Esophagus muscularis mucosa (tissue), 4 donors: ENCODE measurements at regions not wholly inside any gene's neighbourhood (a gene's known extent, or its start where the extent isn't known, plus 50 kb on each side); places are given as distances from the start of the nearest gene placed in this dataset.

ENCODE experiments used
- DNase-seq: peaks from one replicate; pipeline ENCODE4 v3.0.0-alpha.2; 2017; ENCODE audit errors: extremely low spot score
- H3K27ac ChIP-seq, 4 donors: fragments of 200-600 bp; sonication (generic); replicated peaks in 1 of 4; 1 replicate in 3 of 4; 2 replicates in 1 of 4; pipeline ENCODE4 v1.5.1; 2016 to 2019; ENCODE audit warnings: mild to moderate bottlenecking in 1 of 4
- H3K27me3 ChIP-seq, 4 donors: fragments of 200-600 bp; sonication (generic); one replicate each; pipeline versions ENCODE4 v1.5.1 to v1.6.0; 2016 to 2019
- H3K36me3 ChIP-seq, 4 donors: fragments of 200-600 bp; sonication (generic); one replicate each; pipeline ENCODE4 v1.5.1; 2016 to 2019
- H3K4me1 ChIP-seq, 4 donors: fragments of 200-600 bp; sonication (generic); one replicate each; pipeline ENCODE4 v1.5.1; 2016 to 2019
- H3K4me3 ChIP-seq, 4 donors: fragments of 200-600 bp; sonication (generic); 1 replicate in 2 of 4; 2 replicates in 2 of 4; pipeline ENCODE4 v1.5.1; 2016 to 2019; ENCODE audit warnings: mild to moderate bottlenecking in 4 of 4, moderate library complexity in 1 of 4
- H3K9me3 ChIP-seq, 4 donors: fragments of 200-600 bp; sonication (generic); 1 replicate in 3 of 4; 2 replicates in 1 of 4; pipeline ENCODE4 v1.5.1; 2016 to 2019
- EP300 ChIP-seq: sonication (generic); formaldehyde crosslinking; IDR thresholded peaks from one replicate; pipeline ENCODE4 v1.6.1; 2017; ENCODE audit warnings: antibody characterized with exemption
- POLR2A ChIP-seq: fragments of 450-650 bp; IDR thresholded peaks from one replicate; pipeline ENCODE4 v1.6.1; 2017; ENCODE audit warnings: antibody characterized with exemption, moderate library complexity, mild to moderate bottlenecking, low read depth
- POLR2AphosphoS5 ChIP-seq, 2 donors: sonication (generic); formaldehyde crosslinking; IDR thresholded peaks; one replicate each; pipeline ENCODE4 v1.6.1; 2017; ENCODE audit warnings: antibody characterized with exemption in 2 of 2
- WGBS: methylation state at CpG from one replicate; pipeline ENCODE4 v1.1.5; 2018; 5-methylcytosine and 5-hydroxymethylcytosine counted together
- intact Hi-C: fragments of 100-400 bp; cut with DNase I; formaldehyde crosslinking; loops from one replicate; pipeline ENCODE4 v1.15.1; 2023
- TF ChIP-seq, protein P1 (sequence below), 3 experiments: fragments of 200-600 bp in 2 of 3; fragments of 450-650 bp in 1 of 3; sonication (generic) in 2 of 3; IDR thresholded peaks; one replicate each; pipeline ENCODE4 v1.5.1; 2017 to 2019; ENCODE audit warnings: antibody characterized with exemption in 3 of 3, mild to moderate bottlenecking in 2 of 3, moderate library complexity in 1 of 3

- TF ChIP-seq, protein P1, sequence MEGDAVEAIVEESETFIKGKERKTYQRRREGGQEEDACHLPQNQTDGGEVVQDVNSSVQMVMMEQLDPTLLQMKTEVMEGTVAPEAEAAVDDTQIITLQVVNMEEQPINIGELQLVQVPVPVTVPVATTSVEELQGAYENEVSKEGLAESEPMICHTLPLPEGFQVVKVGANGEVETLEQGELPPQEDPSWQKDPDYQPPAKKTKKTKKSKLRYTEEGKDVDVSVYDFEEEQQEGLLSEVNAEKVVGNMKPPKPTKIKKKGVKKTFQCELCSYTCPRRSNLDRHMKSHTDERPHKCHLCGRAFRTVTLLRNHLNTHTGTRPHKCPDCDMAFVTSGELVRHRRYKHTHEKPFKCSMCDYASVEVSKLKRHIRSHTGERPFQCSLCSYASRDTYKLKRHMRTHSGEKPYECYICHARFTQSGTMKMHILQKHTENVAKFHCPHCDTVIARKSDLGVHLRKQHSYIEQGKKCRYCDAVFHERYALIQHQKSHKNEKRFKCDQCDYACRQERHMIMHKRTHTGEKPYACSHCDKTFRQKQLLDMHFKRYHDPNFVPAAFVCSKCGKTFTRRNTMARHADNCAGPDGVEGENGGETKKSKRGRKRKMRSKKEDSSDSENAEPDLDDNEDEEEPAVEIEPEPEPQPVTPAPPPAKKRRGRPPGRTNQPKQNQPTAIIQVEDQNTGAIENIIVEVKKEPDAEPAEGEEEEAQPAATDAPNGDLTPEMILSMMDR (IDR thresholded peaks at IDR 0.05) = no peak
- TF ChIP-seq EP300 = no peak
- no peaks in the 10 kb centered on the region for H3K36me3 ChIP-seq
- intact Hi-C loops = no loop called here
- no peak overlapping the region for H3K27ac ChIP-seq
- no peaks in the 10 kb centered on the region for H3K9me3 ChIP-seq
- no peaks in the 10 kb centered on the region for H3K4me1 ChIP-seq
- 71% methylated on average over 1 of the region's 1 CpG for WGBS
- H3K4me3 ChIP-seq = no peak overlapping the region
- H3K27me3 ChIP-seq = no peaks in the 10 kb centered on the region
- no peak for DNase-seq
Observed at GRCh38 chr14:41055589-41055988, 551.1 kb upstream of the LRFN5 start.

DNA sequence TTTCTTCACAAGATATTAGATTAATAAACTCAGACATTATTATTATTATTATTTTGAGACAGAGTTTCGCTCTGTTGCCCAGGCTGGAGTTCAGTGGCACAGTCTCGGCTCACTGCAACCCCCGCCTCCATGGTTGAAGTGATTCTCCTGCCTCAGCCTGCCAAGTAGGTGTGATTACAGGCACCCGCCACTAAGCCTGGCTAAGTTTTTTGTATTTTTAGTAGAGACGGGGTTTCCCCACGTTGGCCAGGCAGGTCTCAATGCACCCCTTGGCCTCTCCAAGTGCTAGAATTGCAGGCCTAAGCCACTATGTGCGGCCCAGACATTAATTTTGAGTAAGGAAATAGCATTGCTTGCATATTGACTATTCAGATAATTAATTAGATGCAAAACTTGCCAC, 554.9 kb upstream of the LRFN5 start:
- no peaks in the 10 kb centered on the region for H3K4me1 ChIP-seq
- no peaks in the 10 kb centered on the region for H3K36me3 ChIP-seq
- H3K4me3 ChIP-seq = no peak overlapping the region
- WGBS = 82% methylated on average over 7 of the region's 7 CpGs
- no peak overlapping the region for H3K27ac ChIP-seq
- H3K9me3 ChIP-seq = no peaks in the 10 kb centered on the region
- H3K27me3 ChIP-seq = no peaks in the 10 kb centered on the region
- no peak for DNase-seq
- intact Hi-C loops = no loop called here
- TF ChIP-seq POLR2AphosphoS5 (IDR thresholded peaks at IDR 0.05) (no peak), POLR2A (no peak), EP300 (no peak)
- TF ChIP-seq, protein P1 (IDR thresholded peaks at IDR 0.05) = no peak

DNA sequence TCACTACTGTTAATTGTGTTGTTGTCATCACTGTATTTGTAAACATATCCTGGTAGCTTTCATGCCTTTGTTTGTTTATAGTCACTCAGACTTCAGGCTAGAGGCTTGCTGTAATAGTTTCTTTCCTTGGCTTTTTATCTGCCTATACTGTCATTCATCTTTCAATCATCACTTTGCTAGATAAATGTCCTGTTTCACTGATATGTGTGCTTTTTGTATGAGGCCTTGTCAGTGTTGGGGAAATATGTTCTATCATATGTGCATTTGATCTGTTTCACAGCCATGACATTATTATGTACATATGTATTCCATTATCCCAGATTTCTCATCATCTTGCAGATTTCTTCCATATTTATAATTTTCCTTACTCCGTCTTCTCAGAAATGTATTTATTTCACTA, 558.9 kb upstream of the LRFN5 start:
- intact Hi-C loops = no loop called here
- Histone ChIP-seq H3K4me1 (no peaks in the 10 kb centered on the region), H3K4me3 (no peak overlapping the region), H3K27ac (no peak overlapping the region), H3K36me3 (no peaks in the 10 kb centered on the region), H3K27me3 (no peaks in the 10 kb centered on the region), H3K9me3 (no peaks in the 10 kb centered on the region)
- no peak for DNase-seq
- no peak for TF ChIP-seq POLR2A
- TF ChIP-seq EP300 = no peak
- TF ChIP-seq POLR2AphosphoS5 (IDR thresholded peaks at IDR 0.05) = no peak
- TF ChIP-seq, protein P1 (IDR thresholded peaks at IDR 0.05) = no peak
- WGBS = 0% methylated on average over 1 of the region's 1 CpG

- no peaks in the 10 kb centered on the region for H3K27me3 ChIP-seq
- WGBS = 89% methylated on average over 3 of the region's 3 CpGs
Observed at GRCh38 chr14:41037388-41037787, 569.3 kb upstream of the LRFN5 start.

DNA sequence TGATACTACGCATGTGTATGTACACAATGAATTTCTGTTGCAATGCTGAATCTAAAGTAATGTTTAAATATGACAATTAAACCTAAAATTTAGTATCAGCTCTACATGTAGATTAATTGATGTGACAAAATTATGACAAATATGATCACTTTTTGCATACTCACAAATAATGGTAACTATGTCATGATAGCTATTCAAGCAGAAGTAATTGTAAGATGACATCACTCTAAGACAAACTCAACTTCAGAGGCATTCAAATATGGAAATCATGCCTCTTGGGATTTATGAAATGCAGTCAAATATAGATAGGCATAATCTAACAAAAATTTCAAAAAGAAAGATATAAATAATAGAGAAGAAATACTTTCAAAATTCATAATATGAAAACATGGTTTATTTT, 571.7 kb upstream of the LRFN5 start:
- H3K9me3 ChIP-seq = peaks cover 0 to 6% (median 0%) of the 10 kb centered on the region in 4 donors
- H3K36me3 ChIP-seq = no peaks in the 10 kb centered on the region
- intact Hi-C loops = no loop called here
- TF ChIP-seq POLR2A = no peak
- no peak for TF ChIP-seq POLR2AphosphoS5 (IDR thresholded peaks at IDR 0.05)
- TF ChIP-seq, protein P1 (IDR thresholded peaks at IDR 0.05) = no peak
- no peak for TF ChIP-seq EP300
- no peaks in the 10 kb centered on the region for H3K27me3 ChIP-seq
- H3K4me1 ChIP-seq = no peaks in the 10 kb centered on the region
- WGBS = 91% methylated on average over 1 of the region's 1 CpG
- H3K4me3 ChIP-seq = no peak overlapping the region
- no peak for DNase-seq
- H3K27ac ChIP-seq = no peak overlapping the region

More at GRCh38 chr14:41037388-41037787, 569.3 kb upstream of the LRFN5 start:
- Histone ChIP-seq H3K27ac (no peak overlapping the region), H3K9me3 (peaks cover 0 to 4% (median 0%) of the 10 kb centered on the region in 4 donors), H3K36me3 (no peaks in the 10 kb centered on the region), H3K4me1 (no peaks in the 10 kb centered on the region), H3K4me3 (no peak overlapping the region)
- DNase-seq = no peak
- intact Hi-C loops = no loop called here
- TF ChIP-seq POLR2AphosphoS5 (IDR thresholded peaks at IDR 0.05) (no peak), POLR2A (no peak), EP300 (no peak)
- TF ChIP-seq, protein P1 (IDR thresholded peaks at IDR 0.05) = no peak
